ENCODE measurements at regions not wholly inside any gene's neighbourhood (a gene's known extent, or its start where the extent isn't known, plus 50 kb on each side); places are given as distances from the start of the nearest gene placed in this dataset.

DNA sequence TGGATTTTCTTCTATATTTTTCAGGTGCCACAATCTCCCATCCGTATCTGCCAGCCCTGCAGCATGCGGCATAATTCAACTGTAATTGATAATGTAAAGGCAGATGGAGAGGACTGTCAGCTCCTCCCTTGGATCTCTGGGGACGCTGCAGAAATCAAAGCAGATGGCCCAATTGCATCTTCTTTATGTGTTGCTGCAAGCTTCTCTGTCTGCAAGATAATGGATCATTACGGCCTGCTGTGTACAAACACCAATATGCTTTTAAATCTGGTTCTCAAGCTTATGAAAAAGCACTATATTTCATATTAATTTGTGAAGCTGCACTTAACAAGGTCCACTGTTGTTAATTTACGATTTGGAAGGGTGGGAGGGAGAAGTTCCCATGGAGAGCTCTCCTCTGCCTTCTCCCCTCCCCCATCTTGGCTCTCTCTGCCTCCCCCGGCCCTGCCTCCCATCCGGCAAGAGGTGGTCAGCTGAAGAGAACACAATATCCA lies 607.5 kb downstream of the TOX3 start:
- intact Hi-C loops (cut with DNase I; ENCODE audit: low total_unique reads), result no loop called here
- Histone ChIP-seq H3K9me3 (no peaks in the 10 kb centered on the region), H3K36me3 (no peaks in the 10 kb centered on the region), H3K4me1 (no peaks in the 10 kb centered on the region), H3K4me3 (no peak overlapping the region), H3K27ac (no peak overlapping the region), H3K27me3 (no peaks in the 10 kb centered on the region)
- DNase-seq, result no peak
- TF ChIP-seq POLR2A (IDR thresholded peaks at IDR 0.05), result no peak
- TF ChIP-seq, protein P1, sequence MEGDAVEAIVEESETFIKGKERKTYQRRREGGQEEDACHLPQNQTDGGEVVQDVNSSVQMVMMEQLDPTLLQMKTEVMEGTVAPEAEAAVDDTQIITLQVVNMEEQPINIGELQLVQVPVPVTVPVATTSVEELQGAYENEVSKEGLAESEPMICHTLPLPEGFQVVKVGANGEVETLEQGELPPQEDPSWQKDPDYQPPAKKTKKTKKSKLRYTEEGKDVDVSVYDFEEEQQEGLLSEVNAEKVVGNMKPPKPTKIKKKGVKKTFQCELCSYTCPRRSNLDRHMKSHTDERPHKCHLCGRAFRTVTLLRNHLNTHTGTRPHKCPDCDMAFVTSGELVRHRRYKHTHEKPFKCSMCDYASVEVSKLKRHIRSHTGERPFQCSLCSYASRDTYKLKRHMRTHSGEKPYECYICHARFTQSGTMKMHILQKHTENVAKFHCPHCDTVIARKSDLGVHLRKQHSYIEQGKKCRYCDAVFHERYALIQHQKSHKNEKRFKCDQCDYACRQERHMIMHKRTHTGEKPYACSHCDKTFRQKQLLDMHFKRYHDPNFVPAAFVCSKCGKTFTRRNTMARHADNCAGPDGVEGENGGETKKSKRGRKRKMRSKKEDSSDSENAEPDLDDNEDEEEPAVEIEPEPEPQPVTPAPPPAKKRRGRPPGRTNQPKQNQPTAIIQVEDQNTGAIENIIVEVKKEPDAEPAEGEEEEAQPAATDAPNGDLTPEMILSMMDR (IDR thresholded peaks at IDR 0.05), result no peak

- Histone ChIP-seq H3K9me3 (no peaks in the 10 kb centered on the region), H3K4me3 (no peak overlapping the region), H3K27me3 (no peaks in the 10 kb centered on the region), H3K4me1 (no peaks in the 10 kb centered on the region), H3K36me3 (no peaks in the 10 kb centered on the region), H3K27ac (no peak overlapping the region)
- DNase-seq, result no peak
- TF ChIP-seq, protein P1 (IDR thresholded peaks at IDR 0.05), result no peak
- TF ChIP-seq POLR2A (IDR thresholded peaks at IDR 0.05), result no peak
- intact Hi-C loops (cut with DNase I; ENCODE audit: low total_unique reads), result no loop called here
Measured at GRCh38 chr16:51938861-51939260, 608.1 kb downstream of the TOX3 start.

- H3K4me3 ChIP-seq, result no peak overlapping the region
- H3K36me3 ChIP-seq, result no peaks in the 10 kb centered on the region
- no peak overlapping the region for H3K27ac ChIP-seq
- H3K4me1 ChIP-seq, result no peaks in the 10 kb centered on the region
- no peaks in the 10 kb centered on the region for H3K27me3 ChIP-seq
- H3K9me3 ChIP-seq, result no peaks in the 10 kb centered on the region
- intact Hi-C loops (cut with DNase I; ENCODE audit: low total_unique reads), result no loop called here
- no peak for DNase-seq
- TF ChIP-seq, protein P1 (IDR thresholded peaks at IDR 0.05), result no peak
- TF ChIP-seq POLR2A (IDR thresholded peaks at IDR 0.05), result no peak
Measured at GRCh38 chr16:51937771-51938170, 609.2 kb downstream of the TOX3 start.

- intact Hi-C loops (cut with DNase I; ENCODE audit: low total_unique reads), result no loop called here
- no peaks in the 10 kb centered on the region for H3K36me3 ChIP-seq
- no peak for DNase-seq
- no peaks in the 10 kb centered on the region for H3K9me3 ChIP-seq
- TF ChIP-seq, protein P1 (IDR thresholded peaks at IDR 0.05), result no peak
- TF ChIP-seq POLR2A (IDR thresholded peaks at IDR 0.05), result no peak
- H3K27me3 ChIP-seq, result no peaks in the 10 kb centered on the region
- no peak overlapping the region for H3K27ac ChIP-seq
- H3K4me1 ChIP-seq, result no peaks in the 10 kb centered on the region
- no peak overlapping the region for H3K4me3 ChIP-seq
Measured at GRCh38 chr16:51936846-51937245, 610.1 kb downstream of the TOX3 start.

DNA sequence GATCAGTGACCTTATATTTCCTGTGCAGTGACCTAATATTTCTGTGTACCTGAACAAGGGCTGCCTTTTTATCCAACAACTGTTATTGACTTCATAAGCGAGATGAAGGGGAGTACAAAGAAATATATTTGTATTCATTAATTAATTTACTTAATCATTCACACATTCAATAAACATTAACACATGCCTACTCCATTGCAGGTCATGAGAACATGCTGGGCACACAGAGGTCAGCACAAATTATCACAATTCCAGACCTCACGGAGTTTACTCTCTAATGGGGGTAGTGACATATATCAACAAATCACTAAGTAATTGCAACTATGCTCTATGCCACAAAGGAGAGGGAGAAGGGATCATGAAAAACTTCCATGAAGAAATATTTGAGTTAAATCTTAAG lies 614.6 kb downstream of the TOX3 start:
- TF ChIP-seq POLR2A (IDR thresholded peaks at IDR 0.05), result no peak
- TF ChIP-seq, protein P1 (IDR thresholded peaks at IDR 0.05), result no peak
- no peaks in the 10 kb centered on the region for H3K9me3 ChIP-seq
- no peaks in the 10 kb centered on the region for H3K27me3 ChIP-seq
- no peak overlapping the region for H3K4me3 ChIP-seq
- intact Hi-C loops (cut with DNase I; ENCODE audit: low total_unique reads), result no loop called here
- no peaks in the 10 kb centered on the region for H3K36me3 ChIP-seq
- DNase-seq, result no peak
- H3K4me1 ChIP-seq, result no peaks in the 10 kb centered on the region
- no peak overlapping the region for H3K27ac ChIP-seq

Measured in uterus (tissue), 3 donors.